Vagina (tissue), 2 donors: ENCODE measurements at regions not wholly inside any gene's neighbourhood (a gene's known extent, or its start where the extent isn't known, plus 50 kb on each side); places are given as distances from the start of the nearest gene placed in this dataset.
A peak's percentile ranks its signal among the peaks of the same experiment; 100 is the strongest.

ENCODE experiments used
- DNase-seq, 2 donors: peaks; one replicate each; pipeline ENCODE4 v3.0.0-alpha.2; 2017; ENCODE audit errors: extremely low spot score in 2 of 2
- H3K27ac ChIP-seq: fragments of 200-600 bp; sonication (generic); one replicate; pipeline ENCODE4 v1.5.1; 2019
- H3K27me3 ChIP-seq: fragments of 200-600 bp; sonication (generic); one replicate; pipeline ENCODE4 v1.5.1; 2019
- H3K36me3 ChIP-seq, 2 donors: fragments of 200-600 bp; sonication (generic); one replicate each; pipeline ENCODE4 v1.5.1; 2017 to 2019
- H3K4me1 ChIP-seq: fragments of 200-600 bp; sonication (generic); one replicate; pipeline ENCODE4 v1.5.1; 2019
- H3K4me3 ChIP-seq, 2 donors: fragments of 200-600 bp; sonication (generic); 1 replicate in 1 of 2; 2 replicates in 1 of 2; pipeline ENCODE4 v1.5.1; 2016 to 2019
- H3K9me3 ChIP-seq: fragments of 200-600 bp; sonication (generic); one replicate; pipeline ENCODE4 v1.5.1; 2019
- POLR2A ChIP-seq, 2 donors: fragments of 450-650 bp; IDR thresholded peaks; one replicate each; pipeline ENCODE4 v1.6.1; 2017; ENCODE audit warnings: antibody characterized with exemption in 2 of 2, mild to moderate bottlenecking in 2 of 2, moderate library complexity in 2 of 2
- POLR2AphosphoS5 ChIP-seq, 2 donors: sonication (generic); formaldehyde crosslinking; IDR thresholded peaks; one replicate each; pipeline ENCODE4 v1.9.0; 2017; ENCODE audit warnings: antibody characterized with exemption in 2 of 2, mild to moderate bottlenecking in 2 of 2, low read depth in 1 of 2; ENCODE audit not compliant: insufficient read depth in 1 of 2
- intact Hi-C: fragments of 100-400 bp; cut with DNase I; formaldehyde crosslinking; loops from one replicate; pipeline ENCODE4 v1.15.1; 2023
- TF ChIP-seq, protein P1 (sequence below), 3 experiments: fragments of 450-650 bp in 2 of 3; fragments of 200-600 bp in 1 of 3; sonication (generic) in 1 of 3; IDR thresholded peaks; one replicate each; pipeline ENCODE4 v1.5.1; 2017 to 2019; ENCODE audit warnings: antibody characterized with exemption in 3 of 3, mild to moderate bottlenecking in 2 of 3, moderate library complexity in 2 of 3

DNA sequence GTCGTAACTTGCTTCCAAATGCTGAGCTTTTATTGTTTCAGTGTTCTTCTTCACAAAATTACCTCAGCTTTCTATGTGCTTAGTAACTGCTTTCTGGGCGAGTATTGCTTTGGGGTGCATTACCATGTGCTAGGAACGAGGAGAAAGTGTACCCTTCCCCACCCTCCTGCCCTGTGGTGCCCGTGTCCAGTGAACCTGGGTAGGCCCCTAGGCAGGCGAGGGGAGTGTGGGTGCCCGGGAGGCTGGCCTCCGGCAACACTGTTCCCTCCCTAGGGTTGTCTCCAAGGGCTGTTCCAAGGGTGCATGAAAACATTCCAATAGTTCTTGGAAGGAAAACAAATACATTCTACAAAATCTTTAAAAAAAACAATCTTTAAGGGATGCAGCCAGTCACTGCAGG lies 216.5 kb upstream of the SOX1 start:
- no peaks in the 10 kb centered on the region for H3K4me1 ChIP-seq
- no peak overlapping the region for H3K27ac ChIP-seq
- TF ChIP-seq, protein P1, sequence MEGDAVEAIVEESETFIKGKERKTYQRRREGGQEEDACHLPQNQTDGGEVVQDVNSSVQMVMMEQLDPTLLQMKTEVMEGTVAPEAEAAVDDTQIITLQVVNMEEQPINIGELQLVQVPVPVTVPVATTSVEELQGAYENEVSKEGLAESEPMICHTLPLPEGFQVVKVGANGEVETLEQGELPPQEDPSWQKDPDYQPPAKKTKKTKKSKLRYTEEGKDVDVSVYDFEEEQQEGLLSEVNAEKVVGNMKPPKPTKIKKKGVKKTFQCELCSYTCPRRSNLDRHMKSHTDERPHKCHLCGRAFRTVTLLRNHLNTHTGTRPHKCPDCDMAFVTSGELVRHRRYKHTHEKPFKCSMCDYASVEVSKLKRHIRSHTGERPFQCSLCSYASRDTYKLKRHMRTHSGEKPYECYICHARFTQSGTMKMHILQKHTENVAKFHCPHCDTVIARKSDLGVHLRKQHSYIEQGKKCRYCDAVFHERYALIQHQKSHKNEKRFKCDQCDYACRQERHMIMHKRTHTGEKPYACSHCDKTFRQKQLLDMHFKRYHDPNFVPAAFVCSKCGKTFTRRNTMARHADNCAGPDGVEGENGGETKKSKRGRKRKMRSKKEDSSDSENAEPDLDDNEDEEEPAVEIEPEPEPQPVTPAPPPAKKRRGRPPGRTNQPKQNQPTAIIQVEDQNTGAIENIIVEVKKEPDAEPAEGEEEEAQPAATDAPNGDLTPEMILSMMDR (IDR thresholded peaks at IDR 0.05), result no peak
- TF ChIP-seq POLR2A (IDR thresholded peaks at IDR 0.05) (no peak), POLR2AphosphoS5 (IDR thresholded peaks at IDR 0.05; ENCODE audit: insufficient read depth in 1 of 2, low read depth in 1 of 2) (no peak)
- DNase-seq, result no peak
- intact Hi-C loops, result no loop called here
- H3K4me3 ChIP-seq, result no peak overlapping the region
- no peaks in the 10 kb centered on the region for H3K27me3 ChIP-seq
- no peaks in the 10 kb centered on the region for H3K36me3 ChIP-seq
- no peaks in the 10 kb centered on the region for H3K9me3 ChIP-seq

DNA sequence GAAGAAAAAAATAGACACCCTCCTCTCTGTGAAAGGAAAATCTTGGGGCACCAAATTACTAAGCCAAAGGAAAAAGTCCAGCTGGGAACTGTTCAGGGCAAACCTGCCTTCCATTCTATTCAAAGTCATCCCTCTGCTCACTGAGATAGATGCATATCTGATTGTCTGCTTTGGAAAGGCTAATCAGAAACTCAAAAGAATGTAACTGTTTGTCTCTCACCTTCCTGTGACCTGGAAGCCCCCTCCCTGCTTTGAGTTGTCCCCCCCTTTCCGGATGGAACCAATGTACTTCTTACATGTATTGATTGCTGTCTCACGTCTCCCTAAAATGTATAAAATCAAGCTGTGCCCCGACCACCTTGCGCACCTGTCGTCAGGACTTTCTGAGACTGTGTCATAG lies 216.0 kb upstream of the SOX1 start:
- H3K27me3 ChIP-seq, result no peaks in the 10 kb centered on the region
- H3K4me3 ChIP-seq, result no peak overlapping the region
- TF ChIP-seq POLR2AphosphoS5 (IDR thresholded peaks at IDR 0.05; ENCODE audit: insufficient read depth in 1 of 2, low read depth in 1 of 2) (no peak), POLR2A (IDR thresholded peaks at IDR 0.05) (no peak)
- TF ChIP-seq, protein P1 (IDR thresholded peaks at IDR 0.05), result no peak
- H3K27ac ChIP-seq, result no peak overlapping the region
- no peaks in the 10 kb centered on the region for H3K9me3 ChIP-seq
- intact Hi-C loops, result no loop called here
- H3K4me1 ChIP-seq, result no peaks in the 10 kb centered on the region
- no peaks in the 10 kb centered on the region for H3K36me3 ChIP-seq
- DNase-seq, result peak in 1 of 2 donors; percentile 42

DNA sequence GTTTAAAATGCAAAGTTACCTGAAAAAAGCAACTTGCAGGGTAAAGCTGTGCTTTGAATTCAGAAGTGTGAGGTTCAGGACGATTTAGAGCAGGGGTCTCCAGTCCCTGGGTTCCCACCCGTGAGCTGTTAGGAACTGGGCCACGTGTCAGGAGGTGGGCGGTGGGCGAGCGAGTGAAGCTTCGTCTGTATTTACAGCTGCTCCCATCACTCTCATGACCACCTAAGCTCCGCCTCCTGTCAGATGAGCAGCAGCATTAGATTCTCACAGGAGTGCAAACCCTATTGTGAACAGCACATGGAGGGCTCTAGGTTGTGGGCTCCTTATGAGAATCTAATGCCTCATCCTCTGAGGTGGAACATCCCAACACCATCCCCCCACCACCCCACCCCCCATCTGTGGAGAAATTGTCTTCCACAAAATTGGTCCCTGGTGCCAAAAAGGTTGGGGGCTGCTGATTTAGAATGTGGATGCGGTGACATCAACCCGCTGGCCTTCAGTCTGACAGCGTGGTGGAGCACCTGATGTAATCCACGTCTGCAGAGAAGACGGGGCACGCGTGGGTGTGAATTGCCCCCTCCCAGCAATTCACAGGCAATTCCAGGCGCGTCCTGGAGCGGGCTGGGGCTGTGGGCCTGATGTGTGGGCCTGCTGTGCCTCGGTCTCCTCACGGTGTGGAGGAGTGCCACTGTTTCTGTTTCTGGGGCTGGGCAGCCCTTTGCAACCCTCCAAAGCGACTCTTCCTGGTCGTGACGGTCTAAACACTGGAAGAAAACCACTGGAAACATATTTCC lies 214.0 kb upstream of the SOX1 start:
- no peaks in the 10 kb centered on the region for H3K9me3 ChIP-seq
- H3K27me3 ChIP-seq, result no peaks in the 10 kb centered on the region
- TF ChIP-seq POLR2A (IDR thresholded peaks at IDR 0.05) (no peak), POLR2AphosphoS5 (IDR thresholded peaks at IDR 0.05; ENCODE audit: insufficient read depth in 1 of 2, low read depth in 1 of 2) (no peak)
- TF ChIP-seq, protein P1 (IDR thresholded peaks at IDR 0.05), result no peak
- no peak overlapping the region for H3K4me3 ChIP-seq
- DNase-seq, result peak in 1 of 2 donors; percentile 78
- H3K27ac ChIP-seq, result no peak overlapping the region
- H3K4me1 ChIP-seq, result no peaks in the 10 kb centered on the region
- intact Hi-C loops, result no loop called here
- H3K36me3 ChIP-seq, result no peaks in the 10 kb centered on the region

DNA sequence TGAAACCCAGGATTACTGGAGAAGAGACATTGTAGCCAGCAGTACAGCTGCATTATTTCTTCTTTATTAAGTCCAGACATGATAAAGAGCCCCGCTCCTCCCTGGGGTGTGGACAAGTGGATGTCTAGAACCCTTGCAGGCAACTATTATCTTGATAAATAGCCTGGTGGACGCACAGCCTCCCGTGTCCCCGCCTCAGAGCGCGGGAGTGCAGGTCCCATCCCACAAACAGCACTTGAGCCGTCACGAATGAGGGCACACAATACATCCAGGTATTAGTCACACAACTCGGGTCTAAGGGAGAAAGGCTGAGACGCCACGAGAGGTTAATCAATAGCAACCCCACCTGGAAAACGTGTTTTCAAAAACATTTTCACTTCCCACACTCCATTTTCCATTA lies 213.2 kb upstream of the SOX1 start:
- H3K9me3 ChIP-seq, result no peaks in the 10 kb centered on the region
- no peaks in the 10 kb centered on the region for H3K27me3 ChIP-seq

More for the DNA sequence above, 213.2 kb upstream of the SOX1 start:
- peak in 1 of 2 donors; percentile 64 for DNase-seq
- intact Hi-C loops, result no loop called here
- H3K4me1 ChIP-seq, result no peaks in the 10 kb centered on the region
- TF ChIP-seq, protein P1 (IDR thresholded peaks at IDR 0.05), result no peak
- TF ChIP-seq POLR2A (IDR thresholded peaks at IDR 0.05), result no peak
- no peak for TF ChIP-seq POLR2AphosphoS5 (IDR thresholded peaks at IDR 0.05; ENCODE audit: insufficient read depth in 1 of 2, low read depth in 1 of 2)
- no peak overlapping the region for H3K27ac ChIP-seq
- no peak overlapping the region for H3K4me3 ChIP-seq
- H3K36me3 ChIP-seq, result no peaks in the 10 kb centered on the region
